Prostate gland (tissue), 2 donors: ENCODE measurements at regions not wholly inside any gene's neighbourhood (a gene's known extent, or its start where the extent isn't known, plus 50 kb on each side); places are given as distances from the start of the nearest gene placed in this dataset.

ENCODE experiments used
- DNase-seq: peaks from one replicate; pipeline ENCODE4 v3.0.0-alpha.2; 2019; ENCODE audit warnings: low spot score
- H3K27ac ChIP-seq, 2 donors: fragments of 200-600 bp; sonication (generic); 2 replicates each; pipeline ENCODE4 v1.5.1; 2017 to 2019
- H3K27me3 ChIP-seq: fragments of 200-600 bp; sonication (generic); replicated peaks from 2 replicates; pipeline ENCODE4 v1.5.1; 2019; ENCODE audit not compliant: insufficient read depth
- H3K36me3 ChIP-seq, 2 donors: fragments of 200-600 bp; sonication (generic); 1 replicate in 1 of 2; 2 replicates in 1 of 2; pipeline versions ENCODE4 v1.5.1 to v1.8.1; 2017 to 2019
- H3K4me1 ChIP-seq: fragments of 200-600 bp; sonication (generic); replicated peaks from 2 replicates; pipeline ENCODE4 v1.5.1; 2019
- H3K4me3 ChIP-seq, 2 donors: fragments of 200-600 bp; sonication (generic); 2 replicates each; pipeline ENCODE4 v1.5.1; 2017 to 2019
- H3K9me3 ChIP-seq: fragments of 200-600 bp; sonication (generic); 2 replicates; pipeline ENCODE4 v1.5.1; 2017
- POLR2A ChIP-seq: fragments of 450-650 bp; IDR thresholded peaks from one replicate; pipeline ENCODE4 v1.6.1; 2016; ENCODE audit warnings: antibody characterized with exemption, mild to moderate bottlenecking
- POLR2AphosphoS5 ChIP-seq: sonication (generic); formaldehyde crosslinking; IDR thresholded peaks from one replicate; pipeline ENCODE4 v1.6.1; 2017; ENCODE audit warnings: antibody characterized with exemption
- WGBS: methylation state at CpG from one replicate; pipeline ENCODE4 v1.1.5; 2018; 5-methylcytosine and 5-hydroxymethylcytosine counted together
- intact Hi-C: fragments of 100-400 bp; cut with DNase I; formaldehyde crosslinking; loops from one replicate; pipeline ENCODE4 v1.14.2; 2022
- TF ChIP-seq, protein P1 (sequence below), 4 experiments: fragments of 200-600 bp in 2 of 4; fragments of 450-650 bp in 2 of 4; sonication (generic) in 2 of 4; IDR thresholded peaks; 1 replicate in 3 of 4; 2 replicates in 1 of 4; pipeline ENCODE4 v1.5.1; 2016 to 2019; ENCODE audit warnings: antibody characterized with exemption in 4 of 4, mild to moderate bottlenecking in 2 of 4, moderate library complexity in 2 of 4

DNA sequence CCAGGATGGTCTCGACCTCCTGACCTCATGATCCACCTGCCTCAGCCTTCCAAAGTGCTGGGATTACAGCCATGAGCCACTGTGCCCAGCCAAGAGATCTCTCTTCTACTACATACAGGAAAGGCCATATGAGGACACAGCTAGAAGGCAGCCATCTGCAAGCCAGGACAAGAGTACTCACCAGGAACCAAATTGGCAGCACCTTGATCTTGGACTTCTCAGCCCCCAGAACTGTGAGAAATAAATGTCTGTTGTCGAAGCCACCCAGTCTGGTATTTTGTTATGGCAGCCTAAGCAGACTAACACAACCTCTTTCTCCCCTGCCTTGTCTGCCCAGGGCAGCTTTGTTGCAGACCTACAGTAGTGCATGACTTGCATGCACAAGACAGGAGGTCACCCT is 211.3 kb upstream of the HAAO start:
- H3K9me3 ChIP-seq, result no peaks in the 10 kb centered on the region
- H3K27me3 ChIP-seq, result no peaks in the 10 kb centered on the region
- no peaks in the 10 kb centered on the region for H3K36me3 ChIP-seq
- intact Hi-C loops, result no loop called here
- H3K4me3 ChIP-seq, result no peak overlapping the region
- H3K27ac ChIP-seq, result no peak overlapping the region
- 86% methylated on average over 2 of the region's 2 CpGs for WGBS
- TF ChIP-seq POLR2AphosphoS5 (no peak), POLR2A (no peak)
- TF ChIP-seq, protein P1, sequence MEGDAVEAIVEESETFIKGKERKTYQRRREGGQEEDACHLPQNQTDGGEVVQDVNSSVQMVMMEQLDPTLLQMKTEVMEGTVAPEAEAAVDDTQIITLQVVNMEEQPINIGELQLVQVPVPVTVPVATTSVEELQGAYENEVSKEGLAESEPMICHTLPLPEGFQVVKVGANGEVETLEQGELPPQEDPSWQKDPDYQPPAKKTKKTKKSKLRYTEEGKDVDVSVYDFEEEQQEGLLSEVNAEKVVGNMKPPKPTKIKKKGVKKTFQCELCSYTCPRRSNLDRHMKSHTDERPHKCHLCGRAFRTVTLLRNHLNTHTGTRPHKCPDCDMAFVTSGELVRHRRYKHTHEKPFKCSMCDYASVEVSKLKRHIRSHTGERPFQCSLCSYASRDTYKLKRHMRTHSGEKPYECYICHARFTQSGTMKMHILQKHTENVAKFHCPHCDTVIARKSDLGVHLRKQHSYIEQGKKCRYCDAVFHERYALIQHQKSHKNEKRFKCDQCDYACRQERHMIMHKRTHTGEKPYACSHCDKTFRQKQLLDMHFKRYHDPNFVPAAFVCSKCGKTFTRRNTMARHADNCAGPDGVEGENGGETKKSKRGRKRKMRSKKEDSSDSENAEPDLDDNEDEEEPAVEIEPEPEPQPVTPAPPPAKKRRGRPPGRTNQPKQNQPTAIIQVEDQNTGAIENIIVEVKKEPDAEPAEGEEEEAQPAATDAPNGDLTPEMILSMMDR (IDR thresholded peaks at IDR 0.05), result no peak
- H3K4me1 ChIP-seq, result peaks cover 3% of the 10 kb centered on the region
- no peak for DNase-seq

DNA sequence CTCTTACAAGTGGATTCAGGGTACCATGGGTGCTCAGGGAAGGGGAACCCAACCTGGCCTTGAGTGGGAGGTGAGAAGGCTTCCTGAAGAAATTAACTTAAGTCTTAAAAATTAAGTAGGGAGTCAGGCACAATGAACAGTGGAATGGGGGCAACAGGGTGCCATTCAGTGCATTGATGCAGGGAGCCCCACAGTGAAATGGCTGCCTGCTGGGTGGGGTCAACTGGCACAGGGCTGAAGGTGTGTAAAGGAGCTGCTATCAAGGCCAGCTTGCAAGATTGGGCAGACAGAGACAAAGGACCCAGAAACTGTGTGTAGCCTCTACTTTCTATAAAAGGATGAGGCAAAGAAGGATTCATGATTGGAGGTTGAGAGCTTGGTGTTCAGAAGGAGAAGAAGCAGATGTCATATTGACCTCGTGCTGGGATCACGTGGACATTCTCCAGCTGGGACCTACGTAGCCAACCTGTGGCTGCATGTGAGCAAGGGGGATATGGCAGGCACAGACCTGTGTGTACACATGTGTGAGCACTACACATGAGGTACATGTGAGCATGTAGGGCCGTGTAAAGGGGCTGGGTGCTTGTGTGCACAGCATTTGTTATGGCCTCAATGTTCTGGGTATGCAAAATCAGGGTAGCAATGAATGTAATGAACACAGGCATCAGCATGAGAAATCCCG is 209.5 kb upstream of the HAAO start:
- 87% methylated on average over 5 of the region's 5 CpGs for WGBS
- intact Hi-C loops, result no loop called here

DNA sequence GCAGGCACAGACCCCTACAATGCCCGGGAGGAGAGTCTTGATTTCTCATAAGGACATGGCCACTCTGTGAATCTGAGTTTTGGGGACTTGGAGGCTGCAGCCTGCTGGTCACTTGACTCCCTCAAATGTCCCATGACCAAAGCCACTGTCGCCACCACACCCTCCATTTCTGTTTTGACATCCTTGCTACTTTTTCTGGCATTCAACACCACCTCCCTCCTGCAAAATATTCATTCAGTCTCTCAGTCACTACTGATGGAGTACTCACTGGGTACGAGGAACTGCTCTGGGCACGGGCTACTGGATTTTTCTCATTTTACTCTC is 208.6 kb upstream of the HAAO start:
- WGBS, result 96% methylated on average over 4 of the region's 4 CpGs
- intact Hi-C loops, result no loop called here
- H3K27ac ChIP-seq, result no peak overlapping the region
- no peaks in the 10 kb centered on the region for H3K9me3 ChIP-seq
- no peak overlapping the region for H3K4me3 ChIP-seq
- TF ChIP-seq POLR2A, result no peak
- TF ChIP-seq, protein P1 (IDR thresholded peaks at IDR 0.05), result no peak
- TF ChIP-seq POLR2AphosphoS5, result no peak
- peaks cover 3% of the 10 kb centered on the region for H3K4me1 ChIP-seq
- H3K36me3 ChIP-seq, result no peaks in the 10 kb centered on the region
- no peak for DNase-seq
- no peaks in the 10 kb centered on the region for H3K27me3 ChIP-seq

More for the DNA sequence above, 209.5 kb upstream of the HAAO start:
- Histone ChIP-seq H3K27me3 (no peaks in the 10 kb centered on the region), H3K9me3 (no peaks in the 10 kb centered on the region), H3K4me1 (peaks cover 3% of the 10 kb centered on the region), H3K27ac (no peak overlapping the region), H3K36me3 (no peaks in the 10 kb centered on the region), H3K4me3 (no peak overlapping the region)
- TF ChIP-seq POLR2AphosphoS5, result no peak
- TF ChIP-seq POLR2A, result no peak
- TF ChIP-seq, protein P1 (IDR thresholded peaks at IDR 0.05), result no peak
- DNase-seq, result no peak

DNA sequence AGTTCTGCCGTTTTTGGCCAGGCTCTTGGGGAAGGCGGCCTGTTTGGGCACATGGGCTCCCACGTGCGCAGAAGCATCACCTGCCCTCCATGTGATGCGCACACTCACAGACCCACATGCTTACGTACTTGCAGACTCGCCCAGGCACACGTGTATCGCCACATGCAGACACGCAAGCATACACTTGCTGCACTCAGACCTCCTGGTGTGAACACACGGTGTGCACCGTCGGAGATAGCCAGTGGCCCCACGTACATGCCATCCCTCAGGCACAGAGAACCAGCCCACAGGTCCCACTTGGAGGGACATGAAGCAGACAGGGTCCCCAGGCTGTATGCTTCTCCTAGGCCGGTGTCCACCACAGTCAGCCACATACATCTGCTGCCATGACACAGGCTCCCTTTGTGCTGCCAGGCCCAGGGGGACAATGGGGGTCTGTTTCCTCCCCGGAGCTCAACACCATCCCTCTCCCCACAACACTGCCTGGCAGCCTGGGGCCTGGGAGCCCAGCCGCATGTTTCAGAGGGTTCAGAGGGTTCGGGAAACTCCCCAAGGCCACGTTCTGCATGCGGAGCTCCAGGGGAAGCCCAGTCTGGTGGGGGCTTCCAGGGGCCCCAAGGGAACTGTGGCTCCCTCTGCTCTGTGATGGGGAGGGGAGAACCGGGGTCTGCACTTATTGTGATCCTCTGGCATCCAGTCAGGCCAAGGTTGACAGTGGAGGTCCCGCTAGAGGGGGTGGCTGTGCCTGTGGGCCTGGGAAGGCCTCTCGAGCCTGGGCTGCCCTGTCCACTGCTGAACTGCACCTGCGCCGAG is 208.1 kb upstream of the HAAO start:
- DNase-seq, result no peak

More for the DNA sequence above, 208.1 kb upstream of the HAAO start:
- intact Hi-C loops, result no loop called here
- Histone ChIP-seq H3K27ac (no peak overlapping the region), H3K9me3 (no peaks in the 10 kb centered on the region), H3K4me1 (peaks cover 3% of the 10 kb centered on the region), H3K36me3 (no peaks in the 10 kb centered on the region), H3K27me3 (no peaks in the 10 kb centered on the region), H3K4me3 (no peak overlapping the region)
- WGBS, result 75% methylated on average over 23 of the region's 25 CpGs
- TF ChIP-seq POLR2AphosphoS5 (no peak), POLR2A (no peak)
- TF ChIP-seq, protein P1 (IDR thresholded peaks at IDR 0.05), result no peak
